ENCODE measurements at regions not wholly inside any gene's neighbourhood (a gene's known extent, or its start where the extent isn't known, plus 50 kb on each side); places are given as distances from the start of the nearest gene placed in this dataset.

DNA sequence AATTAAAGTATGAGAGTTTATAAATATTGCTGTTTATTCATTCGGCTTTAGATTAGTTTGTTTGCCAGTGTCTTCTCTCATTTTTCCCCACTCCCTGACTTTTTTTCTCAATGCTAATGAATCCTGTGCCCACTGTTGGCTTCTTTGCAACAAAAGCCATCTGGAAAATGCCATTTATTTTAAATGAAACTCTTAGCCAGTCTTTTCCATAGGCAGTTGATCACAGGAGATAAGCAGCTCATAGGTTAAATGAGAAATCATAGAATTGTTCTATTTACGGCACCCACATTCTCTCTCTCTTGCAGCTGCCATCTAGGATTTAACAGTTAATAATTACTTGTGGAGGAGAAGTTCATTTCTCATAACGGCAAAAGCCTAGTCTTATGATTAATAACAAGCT lies 249.3 kb upstream of the POM121L12 start:
- TF ChIP-seq, protein P1, sequence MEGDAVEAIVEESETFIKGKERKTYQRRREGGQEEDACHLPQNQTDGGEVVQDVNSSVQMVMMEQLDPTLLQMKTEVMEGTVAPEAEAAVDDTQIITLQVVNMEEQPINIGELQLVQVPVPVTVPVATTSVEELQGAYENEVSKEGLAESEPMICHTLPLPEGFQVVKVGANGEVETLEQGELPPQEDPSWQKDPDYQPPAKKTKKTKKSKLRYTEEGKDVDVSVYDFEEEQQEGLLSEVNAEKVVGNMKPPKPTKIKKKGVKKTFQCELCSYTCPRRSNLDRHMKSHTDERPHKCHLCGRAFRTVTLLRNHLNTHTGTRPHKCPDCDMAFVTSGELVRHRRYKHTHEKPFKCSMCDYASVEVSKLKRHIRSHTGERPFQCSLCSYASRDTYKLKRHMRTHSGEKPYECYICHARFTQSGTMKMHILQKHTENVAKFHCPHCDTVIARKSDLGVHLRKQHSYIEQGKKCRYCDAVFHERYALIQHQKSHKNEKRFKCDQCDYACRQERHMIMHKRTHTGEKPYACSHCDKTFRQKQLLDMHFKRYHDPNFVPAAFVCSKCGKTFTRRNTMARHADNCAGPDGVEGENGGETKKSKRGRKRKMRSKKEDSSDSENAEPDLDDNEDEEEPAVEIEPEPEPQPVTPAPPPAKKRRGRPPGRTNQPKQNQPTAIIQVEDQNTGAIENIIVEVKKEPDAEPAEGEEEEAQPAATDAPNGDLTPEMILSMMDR (IDR thresholded peaks at IDR 0.05; ENCODE audit: low read depth, low read length): no peak
- H3K4me3 ChIP-seq (ENCODE audit: low read depth, low read length): no peak overlapping the region

- H3K4me3 ChIP-seq (ENCODE audit: low read depth, low read length): no peak overlapping the region
- TF ChIP-seq, protein P1 (IDR thresholded peaks at IDR 0.05; ENCODE audit: low read depth, low read length): no peak
Observed at GRCh38 chr7:52782348-52782747, 253.1 kb upstream of the POM121L12 start.

DNA sequence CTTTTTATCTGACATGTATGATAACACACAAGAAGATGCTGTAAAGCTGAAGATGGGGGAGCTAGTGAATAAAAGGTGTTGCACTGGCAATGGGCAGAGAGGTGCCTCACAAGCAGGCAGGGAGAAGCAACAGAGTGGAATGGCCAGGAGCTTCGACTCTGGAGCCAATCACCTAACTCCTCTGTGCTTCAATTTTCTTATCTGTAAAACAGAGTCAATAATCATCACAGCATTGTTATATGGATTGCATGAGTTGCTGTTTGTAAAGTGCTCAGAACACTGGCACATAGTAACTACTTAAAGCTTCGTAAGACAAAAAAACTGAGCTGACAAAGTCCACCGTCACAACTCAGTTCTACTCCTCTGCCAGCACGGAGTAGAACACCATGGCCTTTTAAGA lies 254.2 kb upstream of the POM121L12 start:
- H3K4me3 ChIP-seq (ENCODE audit: low read depth, low read length): no peak overlapping the region
- TF ChIP-seq, protein P1 (IDR thresholded peaks at IDR 0.05; ENCODE audit: low read depth, low read length): no peak

DNA sequence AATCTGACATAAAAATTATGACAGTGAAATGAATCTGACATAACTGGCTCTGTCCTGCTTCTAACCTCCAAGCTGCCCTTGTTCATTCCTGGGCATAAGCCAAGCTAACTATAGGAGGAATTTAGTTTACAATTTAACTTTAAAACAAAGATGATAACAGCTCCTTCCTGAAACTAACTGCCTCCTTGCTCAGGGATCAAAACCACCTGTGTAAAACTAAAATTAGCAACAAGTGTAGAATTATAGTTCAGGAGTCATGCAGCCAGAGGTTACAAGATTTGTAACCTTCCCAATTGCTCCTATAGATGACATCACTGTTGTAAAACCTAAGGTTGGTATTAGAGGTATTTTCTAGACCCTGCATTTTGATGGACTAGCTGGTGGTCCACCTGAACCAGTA lies 256.4 kb upstream of the POM121L12 start:
- no peak overlapping the region for H3K4me3 ChIP-seq (ENCODE audit: low read depth, low read length)
- TF ChIP-seq, protein P1 (IDR thresholded peaks at IDR 0.05; ENCODE audit: low read depth, low read length): no peak

GRCh38 chr7:52777051-52777822 lies 258.2 kb upstream of the POM121L12 start:
- H3K4me3 ChIP-seq (ENCODE audit: low read depth, low read length): no peak overlapping the region
- TF ChIP-seq, protein P1 (IDR thresholded peaks at IDR 0.05; ENCODE audit: low read depth, low read length): no peak

DNA sequence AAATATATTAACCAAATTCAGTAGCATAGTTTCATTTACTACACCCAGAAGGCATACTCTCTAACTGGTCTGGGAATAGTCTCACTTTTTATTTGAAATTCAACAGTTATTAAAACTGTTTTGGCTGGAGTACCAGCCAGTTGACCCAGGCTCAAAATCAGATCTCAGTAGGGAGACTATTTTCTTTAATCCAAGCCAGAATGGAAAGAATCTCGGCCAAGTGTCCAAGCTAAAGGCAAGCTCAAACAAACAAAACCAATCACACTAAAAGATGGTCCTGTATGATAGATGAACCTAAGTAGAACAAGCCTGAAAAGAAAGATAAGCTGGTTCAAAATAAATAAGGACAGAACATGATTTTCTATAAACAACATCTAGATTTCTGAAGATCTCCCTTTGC lies 259.6 kb upstream of the POM121L12 start:
- no peak overlapping the region for H3K4me3 ChIP-seq (ENCODE audit: low read depth, low read length)
- TF ChIP-seq, protein P1 (IDR thresholded peaks at IDR 0.05; ENCODE audit: low read depth, low read length): no peak

DNA sequence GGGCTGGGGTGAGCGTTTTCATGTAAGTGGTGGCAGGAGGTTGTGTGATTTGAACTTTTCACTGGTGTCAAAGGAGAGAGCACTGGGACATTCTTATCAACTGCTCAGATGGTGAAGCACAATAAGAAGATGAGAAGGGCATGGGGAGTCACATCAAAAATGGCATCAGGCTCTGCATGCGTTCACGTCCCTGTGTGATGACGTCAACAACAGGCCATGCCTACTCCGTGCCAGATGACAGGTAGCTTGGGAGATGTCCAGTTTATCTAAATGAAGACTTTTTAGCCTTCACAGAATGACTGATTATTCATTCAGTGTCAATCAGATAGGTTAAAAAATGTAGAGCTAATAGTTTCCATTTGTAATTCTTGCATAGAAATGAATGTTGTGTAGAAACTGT lies 264.3 kb upstream of the POM121L12 start:
- H3K4me3 ChIP-seq (ENCODE audit: low read depth, low read length): no peak overlapping the region
- TF ChIP-seq, protein P1 (IDR thresholded peaks at IDR 0.05; ENCODE audit: low read depth, low read length): no peak
